Naive thymus-derived CD4-positive, alpha-beta T cell (primary cell): ENCODE measurements at regions not wholly inside any gene's neighbourhood (a gene's known extent, or its start where the extent isn't known, plus 50 kb on each side); places are given as distances from the start of the nearest gene placed in this dataset.

Source experiments
- ATAC-seq: fragments of 150-1000 bp; cut with Tn5 transposase; 2 replicates; pipeline ENCODE4 v1.10.0; 2021; ENCODE audit warnings: mild to moderate bottlenecking, moderate library complexity
- CTCF ChIA-PET: fragments of 350-600 bp; sonication (Branson Sonifier 250); formaldehyde crosslinking; loops from one replicate; lab custom pipeline; 2021; ENCODE audit warnings: antibody characterized with exemption; lab: Charles Lee
- POLR2A ChIA-PET: fragments of 350-600 bp; sonication (Branson Sonifier 250); formaldehyde crosslinking; loops from one replicate; lab custom pipeline; 2021; ENCODE audit warnings: antibody characterized with exemption, inconsistent platforms; lab: Charles Lee
- DNase-seq, 9 donors: peaks; one replicate each; pipeline versions ENCODE4 v3.0.0 to v3.0.0-alpha.2; 2020 to 2022; ENCODE audit warnings: mixed read lengths in 1 of 9
- H3K27ac ChIP-seq: one replicate; pipeline ENCODE4 v1.7.0; 2013; ENCODE audit warnings: mild to moderate bottlenecking, low read depth, low read length, moderate library complexity
- H3K27me3 ChIP-seq, 2 donors: one replicate each; pipeline ENCODE4 v1.7.0; 2013; ENCODE audit warnings: low read length in 2 of 2, mild to moderate bottlenecking in 2 of 2, moderate library complexity in 2 of 2; ENCODE audit not compliant: control insufficient read depth in 2 of 2, insufficient read depth in 2 of 2
- H3K36me3 ChIP-seq, 3 experiments: 1 replicate in 2 of 3; 2 replicates in 1 of 3; pipeline ENCODE4 v1.7.0; 2013; ENCODE audit warnings: low read length in 3 of 3, mild to moderate bottlenecking in 3 of 3, moderate library complexity in 1 of 3; ENCODE audit not compliant: insufficient read depth in 3 of 3, control insufficient read depth in 2 of 3
- H3K4me1 ChIP-seq, 2 donors: one replicate each; pipeline ENCODE4 v1.7.0; 2013; ENCODE audit warnings: low read length in 2 of 2, mild to moderate bottlenecking in 2 of 2, moderate library complexity in 1 of 2; ENCODE audit not compliant: control insufficient read depth in 2 of 2, insufficient read depth in 2 of 2
- H3K4me3 ChIP-seq: 2 replicates; pipeline ENCODE4 v1.7.0; 2013; ENCODE audit warnings: mild to moderate bottlenecking, low read length
- H3K9me3 ChIP-seq, 3 experiments: 1 replicate in 2 of 3; 2 replicates in 1 of 3; pipeline ENCODE4 v1.7.0; 2013; ENCODE audit warnings: low read length in 3 of 3; ENCODE audit not compliant: control insufficient read depth in 2 of 3
- H3K27ac Mint-ChIP-seq, 9 donors: one replicate each; pipeline ENCODE4 v1.8.0; 2020 to 2022; ENCODE audit warnings: mixed read lengths in 9 of 9, mild to moderate bottlenecking in 8 of 9, moderate library complexity in 5 of 9, inconsistent platforms in 2 of 9
- H3K27me3 Mint-ChIP-seq, 5 donors: one replicate each; pipeline ENCODE4 v1.8.0; 2021 to 2022; ENCODE audit warnings: mixed read lengths in 5 of 5, mild to moderate bottlenecking in 1 of 5
- H3K36me3 Mint-ChIP-seq, 5 donors: one replicate each; pipeline ENCODE4 v1.8.0; 2020 to 2022; ENCODE audit warnings: mixed read lengths in 5 of 5, mild to moderate bottlenecking in 3 of 5, inconsistent platforms in 1 of 5
- H3K4me1 Mint-ChIP-seq, 7 donors: one replicate each; pipeline ENCODE4 v1.8.0; 2020 to 2022; ENCODE audit warnings: mixed read lengths in 7 of 7, mild to moderate bottlenecking in 3 of 7, inconsistent platforms in 1 of 7
- H3K4me3 Mint-ChIP-seq, 10 donors: one replicate each; pipeline ENCODE4 v1.8.0; 2020 to 2022; ENCODE audit warnings: mild to moderate bottlenecking in 10 of 10, mixed read lengths in 10 of 10, moderate library complexity in 6 of 10, inconsistent platforms in 2 of 10
- H3K9me3 Mint-ChIP-seq, 11 donors: one replicate each; pipeline ENCODE4 v1.8.0; 2020 to 2022; ENCODE audit warnings: mixed read lengths in 11 of 11, mild to moderate bottlenecking in 4 of 11, inconsistent platforms in 1 of 11, moderate library complexity in 1 of 11
- intact Hi-C, 2 donors: fragments of 100-400 bp; cut with micrococcal nuclease; formaldehyde crosslinking; loops; one replicate each; pipeline ENCODE4 v1.15.1; 2023

DNA sequence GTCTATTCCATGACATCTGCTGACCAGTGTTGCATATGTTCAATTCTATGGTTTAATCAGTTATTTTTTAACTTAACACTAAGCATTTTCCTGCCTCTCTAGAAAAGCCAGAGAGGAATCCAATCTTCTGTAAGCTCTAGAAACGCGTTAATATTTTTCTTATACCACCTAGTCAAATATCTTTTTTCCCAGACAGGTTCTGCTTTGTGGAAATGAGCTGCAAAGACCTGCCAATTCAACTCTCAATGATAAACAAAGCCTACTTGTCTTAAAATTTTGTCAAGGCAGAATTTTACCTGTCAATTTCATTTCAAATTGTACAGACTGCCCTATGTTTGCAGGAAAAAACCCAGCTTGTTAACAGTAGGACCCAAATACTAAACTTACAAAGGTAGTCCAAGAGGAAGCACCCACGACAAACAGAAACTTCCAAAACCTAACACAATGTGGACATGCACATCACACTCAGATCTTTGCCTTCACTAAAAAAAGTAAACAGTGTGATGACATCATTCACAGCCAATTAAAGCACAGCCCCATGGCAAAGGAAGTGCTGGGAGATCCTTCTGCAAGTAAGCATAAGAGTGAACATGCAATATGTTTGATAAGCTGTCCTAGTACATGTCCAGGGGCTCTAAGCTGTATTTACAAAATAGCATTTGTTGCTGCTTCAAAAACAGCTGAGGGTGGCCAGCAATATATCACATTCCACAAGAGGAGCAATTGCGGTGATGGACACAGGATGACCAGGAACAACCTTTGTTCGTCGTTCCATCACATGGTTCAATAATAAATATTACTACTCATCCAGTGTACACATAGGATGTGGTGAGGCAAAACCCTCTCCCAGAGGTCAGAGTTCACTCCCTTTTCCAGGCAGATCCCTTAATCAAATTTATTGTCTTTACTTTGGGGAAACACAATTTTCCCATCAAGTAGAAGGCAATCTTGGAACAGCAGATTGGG lies 139.4 kb upstream of the TSC22D2 start:
- no peaks in the 10 kb centered on the region for H3K36me3 ChIP-seq
- intact Hi-C loops: no loop called here
- no peaks in the 10 kb centered on the region for H3K4me1 ChIP-seq
- H3K27ac ChIP-seq: no peak overlapping the region
- no peak overlapping the region for H3K4me3 ChIP-seq
- H3K9me3 Mint-ChIP-seq: no peaks in the 10 kb centered on the region
- no peaks in the 10 kb centered on the region for H3K4me1 Mint-ChIP-seq
- DNase-seq (no peak), ATAC-seq (no peak)
- CTCF ChIA-PET: no interaction called here
- H3K27me3 ChIP-seq: no peaks in the 10 kb centered on the region
- H3K36me3 Mint-ChIP-seq: no peaks in the 10 kb centered on the region
- H3K27me3 Mint-ChIP-seq: peaks cover 11 to 29% (median 18%) of the 10 kb centered on the region in 5 donors
- H3K4me3 Mint-ChIP-seq: no peak overlapping the region
- POLR2A ChIA-PET: no interaction called here
- H3K9me3 ChIP-seq: no peaks in the 10 kb centered on the region
- no peak overlapping the region for H3K27ac Mint-ChIP-seq

DNA sequence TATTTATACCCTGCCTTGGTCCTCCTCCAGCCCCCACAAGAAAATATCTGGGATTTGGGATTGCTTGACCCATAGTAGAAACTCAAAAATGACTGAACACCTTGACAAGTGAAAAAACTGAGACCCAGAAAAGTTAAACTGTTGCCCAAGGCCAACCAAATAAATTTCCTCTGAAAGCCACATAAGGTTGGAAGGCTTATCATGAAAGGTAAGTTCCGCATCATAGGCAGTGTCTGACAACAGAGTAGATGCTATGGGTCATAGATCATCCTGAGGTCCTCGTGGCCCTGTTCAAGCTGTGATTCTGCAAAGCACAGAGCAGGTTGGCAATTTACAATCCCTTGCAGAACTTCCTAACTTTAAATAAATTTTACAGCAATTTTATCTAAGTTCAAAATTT lies 140.8 kb upstream of the TSC22D2 start:
- no peaks in the 10 kb centered on the region for H3K9me3 Mint-ChIP-seq
- Histone ChIP-seq H3K4me1 (no peaks in the 10 kb centered on the region), H3K9me3 (no peaks in the 10 kb centered on the region), H3K27ac (no peak overlapping the region), H3K36me3 (no peaks in the 10 kb centered on the region), H3K4me3 (no peak overlapping the region), H3K27me3 (no peaks in the 10 kb centered on the region)
- no peaks in the 10 kb centered on the region for H3K36me3 Mint-ChIP-seq
- H3K27ac Mint-ChIP-seq: no peak overlapping the region
- H3K4me3 Mint-ChIP-seq: no peak overlapping the region
- DNase-seq (no peak), ATAC-seq (no peak)
- ChIA-PET CTCF (no interaction called here), POLR2A (no interaction called here)
- no peaks in the 10 kb centered on the region for H3K4me1 Mint-ChIP-seq
- intact Hi-C loops: no loop called here
- H3K27me3 Mint-ChIP-seq: peaks cover 9 to 24% (median 14%) of the 10 kb centered on the region in 5 donors

DNA sequence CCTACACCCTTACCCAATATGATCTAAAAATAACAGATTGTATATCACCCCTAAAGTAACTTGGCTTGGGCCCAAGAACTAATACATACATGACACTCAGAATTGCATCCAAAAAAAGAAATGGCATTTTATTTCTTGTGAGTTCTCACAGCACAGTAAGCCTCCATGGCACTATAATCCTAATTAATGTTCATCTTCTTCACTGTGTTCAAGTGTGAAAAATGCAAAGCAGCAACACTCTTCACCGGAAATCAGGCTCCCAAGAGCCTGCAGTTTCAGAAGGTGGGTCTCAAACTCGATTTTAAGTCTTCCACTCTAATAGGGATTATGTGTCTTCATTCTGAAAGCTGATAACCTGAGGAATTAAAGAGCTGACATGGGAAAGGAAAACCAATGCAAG lies 142.8 kb upstream of the TSC22D2 start:
- Histone ChIP-seq H3K36me3 (no peaks in the 10 kb centered on the region), H3K27ac (no peak overlapping the region), H3K4me3 (no peak overlapping the region), H3K4me1 (no peaks in the 10 kb centered on the region), H3K27me3 (no peaks in the 10 kb centered on the region), H3K9me3 (no peaks in the 10 kb centered on the region)
- intact Hi-C loops: no loop called here
- ATAC-seq: no peak
- Mint-ChIP-seq H3K27ac (no peak overlapping the region), H3K27me3 (peaks cover 9 to 19% (median 14%) of the 10 kb centered on the region in 5 donors), H3K36me3 (no peaks in the 10 kb centered on the region), H3K9me3 (no peaks in the 10 kb centered on the region), H3K4me3 (no peak overlapping the region), H3K4me1 (no peaks in the 10 kb centered on the region)
- ChIA-PET POLR2A (no interaction called here), CTCF (no interaction called here)
- DNase-seq: no peak

DNA sequence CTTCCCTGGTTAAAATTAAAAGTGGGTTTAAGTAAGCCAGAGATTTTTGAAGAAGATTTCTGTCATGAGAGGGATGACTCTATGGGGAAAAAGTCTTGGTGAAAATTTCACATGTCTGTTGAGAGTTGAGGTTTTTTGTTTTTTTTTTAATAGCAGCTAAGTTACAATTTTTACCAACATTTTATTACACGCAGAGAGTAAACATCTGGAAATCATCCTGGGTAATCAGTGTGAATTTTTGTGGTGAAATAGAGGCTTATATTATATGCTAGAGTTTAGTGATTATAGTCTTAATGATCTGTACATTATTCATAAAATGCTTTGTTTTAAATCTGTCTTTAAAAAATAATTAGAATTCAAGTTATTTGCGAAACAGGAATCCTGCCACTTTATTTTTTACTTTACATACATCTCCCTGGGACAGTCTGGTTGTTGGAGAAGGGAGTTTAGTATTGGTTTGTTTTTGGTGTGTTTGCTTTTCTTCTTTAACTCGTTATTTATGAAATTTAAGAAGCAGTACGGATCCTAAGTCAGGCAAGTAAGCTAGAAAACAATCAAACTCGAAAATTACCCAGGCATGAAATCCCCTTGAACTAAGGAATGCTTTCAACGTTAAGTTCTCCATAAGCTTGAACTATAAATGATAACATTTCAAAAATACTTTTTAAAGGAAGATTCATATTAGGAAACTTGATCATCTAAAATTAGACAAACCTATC lies 143.4 kb upstream of the TSC22D2 start:
- H3K27ac ChIP-seq: no peak overlapping the region
- Mint-ChIP-seq H3K27me3 (peaks cover 9 to 19% (median 14%) of the 10 kb centered on the region in 5 donors), H3K9me3 (no peaks in the 10 kb centered on the region), H3K4me3 (no peak overlapping the region), H3K36me3 (no peaks in the 10 kb centered on the region), H3K4me1 (no peaks in the 10 kb centered on the region), H3K27ac (no peak overlapping the region)
- DNase-seq (no peak), ATAC-seq (no peak)
- CTCF ChIA-PET: no interaction called here
- POLR2A ChIA-PET: no interaction called here
- H3K27me3 ChIP-seq: no peaks in the 10 kb centered on the region
- H3K4me1 ChIP-seq: no peaks in the 10 kb centered on the region
- no peak overlapping the region for H3K4me3 ChIP-seq
- intact Hi-C loops: no loop called here
- no peaks in the 10 kb centered on the region for H3K36me3 ChIP-seq
- H3K9me3 ChIP-seq: no peaks in the 10 kb centered on the region

DNA sequence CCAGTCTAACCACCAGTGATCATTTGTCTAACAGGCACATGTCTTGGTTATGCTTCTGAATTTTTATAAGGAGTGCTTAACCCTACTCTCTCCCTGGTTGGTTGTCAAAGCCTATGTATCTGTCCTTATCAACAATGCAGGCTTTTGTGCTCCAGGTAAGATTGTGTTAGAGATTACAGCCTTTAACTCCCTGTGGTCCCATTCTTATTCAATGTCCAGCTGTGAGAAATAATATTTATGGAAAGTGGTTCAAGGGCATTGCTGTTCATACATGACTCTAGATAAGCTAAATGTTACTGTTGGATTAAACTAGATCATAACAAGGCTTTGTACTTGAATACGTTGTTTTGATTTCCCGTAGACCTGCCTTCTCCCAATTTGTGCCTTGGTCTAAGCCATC lies 146.1 kb upstream of the TSC22D2 start:
- POLR2A ChIA-PET: no interaction called here
- ATAC-seq (no peak), DNase-seq (no peak)
- CTCF ChIA-PET: no interaction called here
- H3K4me3 Mint-ChIP-seq: no peak overlapping the region
- H3K36me3 Mint-ChIP-seq: no peaks in the 10 kb centered on the region
- Histone ChIP-seq H3K27ac (no peak overlapping the region), H3K36me3 (no peaks in the 10 kb centered on the region), H3K9me3 (no peaks in the 10 kb centered on the region), H3K4me1 (no peaks in the 10 kb centered on the region), H3K4me3 (no peak overlapping the region), H3K27me3 (no peaks in the 10 kb centered on the region)
- no peak overlapping the region for H3K27ac Mint-ChIP-seq
- intact Hi-C loops: no loop called here
- no peaks in the 10 kb centered on the region for H3K4me1 Mint-ChIP-seq
- H3K9me3 Mint-ChIP-seq: no peaks in the 10 kb centered on the region
- H3K27me3 Mint-ChIP-seq: peaks cover 9 to 20% (median 14%) of the 10 kb centered on the region in 5 donors

DNA sequence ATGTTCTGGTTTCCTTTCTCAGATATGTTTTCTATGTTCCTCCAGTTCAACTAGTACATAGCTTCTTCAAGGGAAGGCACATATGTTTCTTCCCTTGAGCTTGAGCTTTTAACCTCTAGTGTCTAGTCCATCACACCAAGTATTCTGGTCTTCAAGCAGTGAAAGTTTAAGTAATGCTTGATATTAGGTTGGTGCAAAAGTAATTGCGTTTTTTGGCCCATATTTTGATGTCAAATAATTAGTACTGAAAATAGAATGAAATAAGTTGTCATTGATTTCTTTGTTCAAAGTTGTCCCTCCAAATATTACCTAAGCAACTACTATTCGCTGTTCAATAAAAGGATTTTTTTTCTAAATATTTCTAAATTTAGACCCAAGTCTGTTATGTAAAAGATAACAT lies 146.7 kb upstream of the TSC22D2 start:
- ATAC-seq (no peak), DNase-seq (no peak)
- Histone ChIP-seq H3K9me3 (no peaks in the 10 kb centered on the region), H3K36me3 (no peaks in the 10 kb centered on the region), H3K4me3 (no peak overlapping the region), H3K27me3 (no peaks in the 10 kb centered on the region), H3K27ac (no peak overlapping the region), H3K4me1 (no peaks in the 10 kb centered on the region)
- no peak overlapping the region for H3K4me3 Mint-ChIP-seq
- no peaks in the 10 kb centered on the region for H3K9me3 Mint-ChIP-seq
- H3K36me3 Mint-ChIP-seq: no peaks in the 10 kb centered on the region
- H3K27ac Mint-ChIP-seq: no peak overlapping the region
- intact Hi-C loops: no loop called here
- peaks cover 14 to 17% (median 15%) of the 10 kb centered on the region in 5 donors for H3K27me3 Mint-ChIP-seq
- ChIA-PET POLR2A (no interaction called here), CTCF (no interaction called here)
- H3K4me1 Mint-ChIP-seq: no peaks in the 10 kb centered on the region
